NCI-H345 treated with DMSO at 0.1 percent for 48 hours (cell line): ENCODE measurements at regions not wholly inside any gene's neighbourhood (a gene's known extent, or its start where the extent isn't known, plus 50 kb on each side); places are given as distances from the start of the nearest gene placed in this dataset.
"Not testable (repeated sequence)": the region's sequence is repeated elsewhere in the genome, so short reads cannot be mapped to it uniquely, and the experiment has no call there.

Source experiments
- DNase-seq: peaks from one replicate; lab custom pipeline; 2025; ENCODE audit not compliant: unreplicated experiment; lab: John Stamatoyannopoulos, UW

- no peak for DNase-seq
These were observed 761.3 kb downstream of the FSCB start for GRCh38 chr14:43745746-43746145.

DNA sequence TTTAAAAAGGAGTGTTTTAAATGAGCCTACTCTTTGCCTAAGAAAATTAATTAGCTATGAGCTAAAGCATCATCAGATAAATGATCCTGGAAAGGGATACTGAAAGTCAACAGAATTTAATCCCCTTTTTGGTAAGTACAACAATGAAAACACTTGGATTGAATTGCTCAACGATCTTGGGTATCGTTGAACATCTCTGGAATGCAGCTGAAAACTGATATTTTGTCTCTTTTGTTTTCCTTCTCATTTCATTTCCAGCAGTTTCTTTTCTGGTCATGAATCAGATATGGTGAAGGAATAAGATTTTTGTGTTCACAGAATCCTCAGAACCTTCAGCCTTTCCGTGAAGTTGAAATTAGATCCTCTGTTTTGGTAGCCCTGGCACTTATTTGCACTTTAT, 771.2 kb downstream of the FSCB start:
- no peak for DNase-seq

- DNase-seq = no peak
These were observed 777.9 kb downstream of the FSCB start for GRCh38 chr14:43729143-43729542.

DNA sequence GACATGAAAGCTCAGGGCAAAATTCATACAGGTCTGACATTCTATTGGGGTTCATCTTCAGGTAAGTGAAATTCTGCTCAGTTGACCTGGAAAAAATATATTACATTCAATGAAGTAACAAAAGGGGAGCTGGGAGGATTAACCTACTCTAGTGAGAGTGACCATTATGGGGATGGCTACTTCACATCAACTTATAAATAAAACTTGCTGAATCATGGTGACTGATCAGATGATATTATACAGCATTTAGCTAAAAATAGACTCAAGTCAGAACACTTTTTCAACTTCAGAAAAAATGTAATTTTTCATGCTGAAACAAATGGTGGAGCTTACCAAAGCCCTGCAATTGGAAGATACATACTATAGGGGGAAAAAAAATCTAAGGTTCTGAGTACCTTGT, 800.2 kb downstream of the FSCB start:
- DNase-seq = no peak

- not testable (repeated sequence) for DNase-seq
These were observed 808.4 kb downstream of the FSCB start for GRCh38 chr14:43698561-43699284.

DNA sequence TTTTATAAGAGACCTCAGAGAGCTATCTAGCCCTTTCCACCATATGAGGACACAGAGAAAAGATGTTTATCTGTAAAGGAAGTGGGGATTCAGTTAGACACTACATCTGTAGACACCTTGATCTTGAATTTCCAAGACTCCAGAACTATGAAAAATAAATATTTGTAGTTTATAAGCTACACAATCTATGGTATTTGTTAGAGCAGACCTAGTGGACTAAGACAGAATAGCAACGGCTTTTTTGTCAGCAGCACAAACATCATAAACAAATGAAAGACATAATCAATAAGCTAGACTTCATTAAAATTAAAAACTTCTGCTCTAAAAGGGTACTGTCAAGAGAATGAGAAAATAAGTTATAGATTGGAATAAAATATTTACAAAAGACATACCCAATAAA, 810.1 kb downstream of the FSCB start:
- no peak for DNase-seq

GRCh38 chr14:43692706-43693105, 814.4 kb downstream of the FSCB start:
- DNase-seq = no peak

DNA sequence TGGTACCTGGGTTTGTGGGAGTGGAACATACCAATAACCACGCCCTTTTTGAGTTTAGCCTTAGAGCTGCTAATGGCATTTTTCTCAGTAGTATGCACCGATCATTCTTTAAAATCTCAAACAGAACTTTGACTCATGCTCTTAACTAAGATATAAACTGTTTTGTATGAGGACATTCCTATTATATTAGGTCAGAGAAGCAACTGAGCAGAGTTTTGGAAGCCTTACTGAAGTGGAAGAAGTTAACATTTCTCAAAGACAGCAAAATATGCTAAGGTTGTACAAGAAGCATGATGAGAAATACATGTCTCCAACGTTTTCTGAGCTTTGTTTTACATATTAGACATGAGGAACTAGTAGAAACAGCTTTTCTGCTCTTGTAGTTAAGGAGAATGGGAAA, 819.2 kb downstream of the FSCB start:
- DNase-seq = no peak

- DNase-seq = no peak
These were observed 829.5 kb downstream of the FSCB start for GRCh38 chr14:43677581-43677980.

DNA sequence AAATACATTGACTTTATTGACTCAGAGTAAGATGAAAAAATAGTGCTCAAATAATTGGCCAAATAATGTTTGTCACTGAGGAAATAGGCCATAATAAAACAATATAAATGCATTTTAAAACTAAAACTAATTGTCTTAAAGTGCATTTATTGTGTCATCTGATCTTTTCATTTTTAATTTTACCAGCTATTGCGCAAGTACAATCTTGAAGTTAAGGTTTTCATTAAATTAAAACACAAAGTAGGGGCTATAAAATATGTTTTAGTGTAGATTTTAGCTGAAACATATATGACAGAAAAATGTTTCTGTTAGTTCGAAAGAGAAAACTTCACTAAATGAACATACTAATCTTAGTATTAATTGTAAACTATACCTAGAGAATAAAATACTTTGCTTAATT, 832.8 kb downstream of the FSCB start:
- DNase-seq = no peak

- DNase-seq = no peak
These were observed 835.2 kb downstream of the FSCB start for GRCh38 chr14:43671716-43672485.

- DNase-seq = no peak
These were observed 837.7 kb downstream of the FSCB start for GRCh38 chr14:43669355-43669754.

DNA sequence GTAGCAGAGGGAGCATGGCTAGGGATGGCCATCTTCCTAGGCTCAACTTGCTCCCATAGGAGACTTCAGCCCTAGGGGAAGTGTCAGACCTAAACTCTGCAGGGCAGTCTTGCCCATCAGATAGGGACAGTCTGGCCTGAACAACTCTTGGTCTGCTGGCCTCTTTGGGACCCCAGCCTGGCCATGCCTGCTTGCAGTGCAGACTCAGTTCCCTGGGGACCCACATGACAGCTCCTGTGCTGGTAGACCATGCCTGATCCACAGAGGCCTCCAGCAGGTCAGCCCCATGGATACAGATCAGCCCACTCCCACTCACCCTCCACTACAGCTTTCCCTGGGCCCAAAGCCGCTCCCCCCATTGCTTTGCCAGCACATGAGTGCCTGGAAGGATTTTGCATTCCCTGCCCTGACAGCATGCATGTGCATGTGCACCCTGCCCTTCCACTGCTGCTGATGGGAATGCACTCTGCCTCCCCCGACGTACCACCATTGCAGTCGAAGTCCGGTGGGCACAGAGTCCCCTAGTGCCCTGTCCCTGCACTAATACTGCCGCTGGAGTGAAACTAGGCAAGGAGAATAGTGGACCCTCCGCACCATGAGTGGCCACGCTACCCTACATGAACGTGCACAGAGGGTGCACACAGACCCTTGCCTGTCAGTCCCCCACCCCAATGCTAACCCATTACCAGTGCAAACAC, 841.4 kb downstream of the FSCB start:
- no peak for DNase-seq

DNA sequence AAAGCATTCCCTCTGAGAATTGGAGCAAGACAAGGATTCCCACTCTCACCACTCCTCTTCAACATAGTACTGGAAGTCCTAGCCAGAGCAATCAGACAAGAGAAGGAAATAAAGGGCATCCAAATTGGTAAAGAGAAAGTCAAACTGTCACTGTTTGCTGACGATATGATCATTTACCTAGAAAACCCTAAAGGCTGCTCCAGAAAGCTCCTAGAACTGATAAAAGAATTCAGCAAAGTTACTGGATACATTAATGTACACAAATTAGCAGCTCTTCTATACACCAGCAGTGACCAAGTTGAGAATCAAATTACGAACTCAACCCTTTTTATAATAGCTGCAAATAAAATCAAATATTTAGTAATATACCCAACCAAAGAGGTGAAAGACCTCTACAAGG, 851.9 kb downstream of the FSCB start:
- DNase-seq = not testable (repeated sequence)

GRCh38 chr14:43651896-43652295, 855.2 kb downstream of the FSCB start:
- DNase-seq = no peak

GRCh38 chr14:43651185-43651787, 855.8 kb downstream of the FSCB start:
- DNase-seq = no peak

GRCh38 chr14:43649508-43649907, 857.6 kb downstream of the FSCB start:
- DNase-seq = no peak

DNA sequence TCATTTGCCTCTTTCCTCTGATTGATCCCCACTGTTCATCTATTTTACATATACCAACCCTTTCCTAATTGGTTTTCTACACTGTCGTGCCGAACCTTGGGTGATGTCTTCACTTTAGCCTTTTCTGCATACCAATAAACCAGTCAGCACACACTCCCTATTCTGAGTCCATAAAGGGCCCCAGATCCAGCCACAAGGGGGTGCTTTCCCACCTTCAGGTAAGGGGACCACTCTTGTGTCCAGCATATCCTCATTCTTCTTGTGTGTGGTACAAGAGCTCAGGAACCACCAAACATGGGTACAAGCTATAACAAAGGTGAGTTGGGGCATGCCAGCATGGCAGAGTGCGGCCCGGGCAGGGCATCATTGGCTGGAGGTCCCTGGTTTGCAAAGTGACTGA, 859.8 kb downstream of the FSCB start:
- no peak for DNase-seq

GRCh38 chr14:43640718-43641267, 866.3 kb downstream of the FSCB start:
- no peak for DNase-seq

DNA sequence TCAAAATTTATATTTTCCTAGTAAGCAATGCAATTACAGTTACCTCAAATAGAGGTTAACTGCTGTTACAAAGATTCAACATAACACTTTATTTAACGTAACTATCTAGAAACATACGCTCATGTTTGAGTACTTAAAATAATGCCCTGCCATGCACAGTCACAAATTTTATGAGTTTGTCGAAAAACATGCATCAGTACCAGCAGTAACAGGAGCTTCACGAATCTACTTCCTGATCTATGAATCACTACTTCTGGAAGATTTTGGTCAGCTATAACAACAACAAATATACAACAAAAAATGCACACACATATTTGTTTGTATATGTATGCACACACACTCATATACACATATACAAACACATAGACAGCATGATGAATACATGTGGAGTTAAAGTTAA, 881.8 kb downstream of the FSCB start:
- DNase-seq = no peak

DNA sequence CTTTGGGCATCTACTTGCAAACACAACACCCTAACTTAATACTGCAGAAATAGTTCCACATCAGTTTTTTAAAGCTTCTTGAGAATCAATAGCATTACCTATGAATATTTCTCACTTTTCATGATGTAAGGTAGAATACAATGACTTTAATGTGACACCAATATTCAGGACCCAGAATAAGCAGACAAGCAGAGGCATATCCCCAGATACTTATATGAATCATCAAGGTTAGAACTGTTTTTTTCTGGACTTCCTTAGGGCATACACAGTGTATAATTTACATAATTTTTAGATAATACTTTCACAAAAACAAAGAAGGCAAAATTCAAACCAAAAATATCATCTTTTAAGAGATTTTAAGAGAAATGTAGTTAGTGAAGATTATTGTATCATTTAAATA, 885.8 kb downstream of the FSCB start:
- no peak for DNase-seq
